IMR-90 (cell line): ENCODE measurements at regions not wholly inside any gene's neighbourhood (a gene's known extent, or its start where the extent isn't known, plus 50 kb on each side); places are given as distances from the start of the nearest gene placed in this dataset.

Source experiments
- ATAC-seq: fragments of 200-7000 bp; cut with Tn5 transposase; 2 replicates; pipeline ENCODE4 v1.9.1; 2020; ENCODE audit warnings: low read depth, mild to moderate bottlenecking, moderate library complexity
- BruUV-seq: library from RNA; stranded (reverse); fragments of 400-500 nt; replicated peaks from 2 replicates; lab custom pipeline; 2021; lab: Mats Ljungman, UMichigan
- CTCF ChIA-PET: fragments of 300-600 bp; formaldehyde crosslinking; extraction: SDS; loops from one replicate; lab custom pipeline; 2021; ENCODE audit warnings: antibody characterized with exemption; lab: Yijun Ruan, JAX
- POLR2A ChIA-PET: fragments of 300-600 bp; sonication (Branson Sonifier 250); formaldehyde crosslinking; loops from one replicate; lab custom pipeline; 2022; ENCODE audit warnings: antibody characterized with exemption; ENCODE audit not compliant: unreplicated experiment; lab: Charles Lee
- DNase-seq: peaks from one replicate; pipeline ENCODE4 v3.0.0; 2013
- H2AFZ ChIP-seq: replicated peaks from 2 replicates; pipeline ENCODE3; 2013; ENCODE audit warnings: low read length, mild to moderate bottlenecking; ENCODE audit not compliant: poor library complexity
- H2AK5ac ChIP-seq: 2 replicates; pipeline ENCODE4 v1.6.1; 2013; ENCODE audit warnings: low read depth, low read length, inconsistent platforms
- H2AK9ac ChIP-seq: replicated peaks from 2 replicates; pipeline ENCODE3; 2013; ENCODE audit warnings: mild to moderate bottlenecking, low read depth, low read length, moderate library complexity; ENCODE audit not compliant: poor library complexity
- H2BK120ac ChIP-seq: 2 replicates; pipeline ENCODE4 v1.6.1; 2013; ENCODE audit warnings: low read depth, low read length, inconsistent platforms
- H2BK15ac ChIP-seq: 3 replicates; pipeline ENCODE4 v1.6.1; 2013; ENCODE audit warnings: low read depth, low read length, inconsistent platforms
- H2BK20ac ChIP-seq: 2 replicates; pipeline ENCODE4 v1.6.1; 2013; ENCODE audit warnings: low read depth, mild to moderate bottlenecking, inconsistent platforms, low read length, moderate library complexity
- H2BK5ac ChIP-seq: 2 replicates; pipeline ENCODE4 v1.6.1; 2013; ENCODE audit warnings: mild to moderate bottlenecking, low read depth, low read length, inconsistent platforms; ENCODE audit not compliant: poor library complexity, severe bottlenecking
- H3K14ac ChIP-seq: replicated peaks from 2 replicates; pipeline ENCODE4 v1.6.1; 2013; ENCODE audit warnings: low read depth, low read length, inconsistent platforms
- H3K18ac ChIP-seq: 2 replicates; pipeline ENCODE4 v1.6.1; 2013; ENCODE audit warnings: low read depth, low read length, control low read depth
- H3K23ac ChIP-seq: 2 replicates; pipeline ENCODE4 v1.6.1; 2013; ENCODE audit warnings: low read depth, low read length, inconsistent platforms
- H3K27ac ChIP-seq: 2 replicates; pipeline ENCODE4 v1.5.1; 2013; ENCODE audit warnings: mild to moderate bottlenecking, control low read depth, low read length; ENCODE audit not compliant: insufficient read depth
- H3K27me3 ChIP-seq: 2 replicates; pipeline ENCODE4 v1.6.1; 2013; ENCODE audit warnings: low read length; ENCODE audit not compliant: control insufficient read depth, insufficient read depth
- H3K36me3 ChIP-seq: 2 replicates; pipeline ENCODE4 v1.6.1; 2013; ENCODE audit warnings: low read length, mixed read lengths; ENCODE audit not compliant: control insufficient read depth, insufficient read depth
- H3K4ac ChIP-seq: 2 replicates; pipeline ENCODE4 v1.6.1; 2013; ENCODE audit warnings: low read depth, low read length, inconsistent platforms
- H3K4me1 ChIP-seq: 2 replicates; pipeline ENCODE4 v1.6.1; 2013; ENCODE audit warnings: low read length, mixed read lengths; ENCODE audit not compliant: control insufficient read depth, insufficient read depth
- H3K4me2 ChIP-seq: 2 replicates; pipeline ENCODE4 v1.6.1; 2013; ENCODE audit warnings: low read depth, mild to moderate bottlenecking, control low read depth, low read length, moderate library complexity
- H3K4me3 ChIP-seq: 2 replicates; pipeline ENCODE4 v1.5.1; 2013; ENCODE audit warnings: low read depth, mild to moderate bottlenecking, control low read depth, low read length, moderate library complexity; ENCODE audit not compliant: insufficient read depth
- H3K56ac ChIP-seq: 2 replicates; pipeline ENCODE4 v1.6.1; 2013; ENCODE audit warnings: low read length, inconsistent platforms; ENCODE audit not compliant: insufficient read depth; ENCODE audit errors: extremely low read depth
- H3K79me1 ChIP-seq, 2 experiments: 2 replicates each; pipeline ENCODE4 v1.6.1; 2013; ENCODE audit warnings: low read length in 2 of 2, inconsistent platforms in 1 of 2, low read depth in 1 of 2
- H3K9ac ChIP-seq: 2 replicates; pipeline ENCODE4 v1.6.1; 2013; ENCODE audit warnings: low read depth, low read length, control low read depth
- H3K9me1 ChIP-seq: 2 replicates; pipeline ENCODE4 v1.6.1; 2013; ENCODE audit warnings: low read length, inconsistent platforms; ENCODE audit not compliant: insufficient read depth
- H3K9me3 ChIP-seq: 2 replicates; pipeline ENCODE4 v1.6.1; 2013; ENCODE audit warnings: low read length; ENCODE audit not compliant: control insufficient read depth, insufficient read depth
- H4K20me1 ChIP-seq: 2 replicates; pipeline ENCODE4 v1.6.1; 2013; ENCODE audit warnings: low read length, inconsistent platforms; ENCODE audit not compliant: insufficient read depth
- H4K5ac ChIP-seq: 2 replicates; pipeline ENCODE4 v1.6.1; 2013; ENCODE audit warnings: mild to moderate bottlenecking, low read depth, low read length, control low read depth
- H4K8ac ChIP-seq, 2 experiments: 2 replicates each; pipeline ENCODE4 v1.6.1; 2013; ENCODE audit warnings: low read depth in 2 of 2, low read length in 2 of 2, control low read depth in 1 of 2, inconsistent platforms in 1 of 2
- H4K91ac ChIP-seq: 2 replicates; pipeline ENCODE4 v1.6.1; 2013; ENCODE audit warnings: low read depth, low read length, inconsistent platforms; ENCODE audit not compliant: insufficient read depth
- BHLHE40 ChIP-seq: fragments of 150-350 bp; IDR thresholded peaks from 2 replicates; pipeline ENCODE4 v1.6.1; 2016; ENCODE audit warnings: mild to moderate bottlenecking, low read depth, low read length
- CEBPB ChIP-seq: IDR thresholded peaks from 2 replicates; pipeline ENCODE4 v1.6.1; 2012; ENCODE audit warnings: low read depth, low read length, improper control_type of control experiment
- CHD1 ChIP-seq: IDR thresholded peaks from 2 replicates; pipeline ENCODE4 v1.6.1; 2012; ENCODE audit warnings: low read depth, low read length, improper control_type of control experiment
- CTCF ChIP-seq: conservative IDR thresholded peaks from 2 replicates; pipeline ENCODE4 v1.5.1; 2012; ENCODE audit warnings: mild to moderate bottlenecking, low read depth, low read length, improper control_type of control experiment
- ELK1 ChIP-seq: fragments of 150-350 bp; IDR thresholded peaks from 2 replicates; pipeline ENCODE4 v1.6.1; 2016; ENCODE audit warnings: low read depth, mild to moderate bottlenecking, low read length, moderate library complexity, borderline replicate concordance
- FOS ChIP-seq: fragments of 150-350 bp; IDR thresholded peaks from 2 replicates; pipeline ENCODE4 v1.6.1; 2016; ENCODE audit warnings: low read depth, low read length
- MAFK ChIP-seq: IDR thresholded peaks from 2 replicates; pipeline ENCODE4 v1.6.1; 2012; ENCODE audit warnings: low read depth, low read length, improper control_type of control experiment
- MAZ ChIP-seq: IDR thresholded peaks from 2 replicates; pipeline ENCODE4 v1.6.1; 2012; ENCODE audit warnings: low read depth, mild to moderate bottlenecking, low read length, improper control_type of control experiment, moderate library complexity, borderline replicate concordance
- MXI1 ChIP-seq: IDR thresholded peaks from 2 replicates; pipeline ENCODE4 v1.6.1; 2012; ENCODE audit warnings: low read depth, mild to moderate bottlenecking, low read length, moderate library complexity, borderline replicate concordance
- NFE2L2 ChIP-seq: fragments of 150-350 bp; IDR thresholded peaks from 2 replicates; pipeline ENCODE4 v1.6.1; 2016; ENCODE audit warnings: low read depth, mild to moderate bottlenecking, low read length
- POLR2A ChIP-seq: IDR thresholded peaks from 2 replicates; pipeline ENCODE4 v1.6.1; 2012; ENCODE audit warnings: mild to moderate bottlenecking, low read depth, low read length
- RAD21 ChIP-seq: IDR thresholded peaks from 2 replicates; pipeline ENCODE4 v1.6.1; 2012; ENCODE audit warnings: low read length, improper control_type of control experiment
- RCOR1 ChIP-seq: IDR thresholded peaks from 2 replicates; pipeline ENCODE4 v1.6.1; 2012; ENCODE audit warnings: mild to moderate bottlenecking, low read length, improper control_type of control experiment; ENCODE audit not compliant: insufficient replicate concordance
- RFX5 ChIP-seq: IDR thresholded peaks from 2 replicates; pipeline ENCODE4 v1.8.0; 2012; ENCODE audit warnings: low read depth, mild to moderate bottlenecking, low read length, moderate library complexity
- SMC3 ChIP-seq: fragments of 150-350 bp; IDR thresholded peaks from 2 replicates; pipeline ENCODE4 v1.6.1; 2016; ENCODE audit warnings: low read depth, mild to moderate bottlenecking, antibody characterized with exemption, low read length, moderate library complexity
- USF2 ChIP-seq: fragments of 150-350 bp; IDR thresholded peaks from 2 replicates; pipeline ENCODE4 v1.6.1; 2017; ENCODE audit warnings: mild to moderate bottlenecking, antibody characterized with exemption, low read length, low read depth
- dilution Hi-C: fragments of 300-500 bp; cut with HindIII; formaldehyde crosslinking; loops from one replicate; pipeline ENCODE4 v1.14.3; 2018; ENCODE audit warnings: low sequenced_read_pairs; ENCODE audit not compliant: unreplicated experiment
- in situ Hi-C: fragments of 300-500 bp; cut with MboI; formaldehyde crosslinking; loops from 3 replicates; pipeline ENCODE4 v1.14.3; 2019; ENCODE audit warnings: low sequenced_read_pairs, inconsistent platforms, mixed read lengths
- intact Hi-C: fragments of 100-400 bp; cut with micrococcal nuclease; formaldehyde crosslinking; loops from 2 replicates; pipeline ENCODE4 v1.10.0; 2022

DNA sequence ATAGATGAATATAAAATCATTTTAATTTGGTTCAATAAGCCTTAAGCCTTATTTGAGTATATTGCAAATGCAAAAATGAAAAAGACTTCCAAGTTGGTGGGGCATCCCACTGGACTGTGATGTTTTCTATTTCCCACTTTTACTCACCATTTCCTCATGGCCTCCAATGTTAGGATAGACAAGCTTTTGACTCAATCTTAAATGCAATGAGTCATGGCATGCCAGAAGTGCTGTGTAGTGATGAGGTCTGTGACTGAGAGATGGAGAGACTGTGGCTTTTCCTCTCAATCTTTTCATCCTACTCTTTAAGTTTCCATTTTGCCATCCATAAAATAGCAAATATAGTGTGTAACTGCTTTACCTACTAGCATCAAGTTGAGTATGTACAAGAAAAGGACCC is 1401.2 kb upstream of the CELF4 start:
- H3K9me3 ChIP-seq = no peaks in the 10 kb centered on the region
- intact Hi-C loops = loop anchor here (2.0 kb wide), 1 partner anchor 54 kb away; no protein-coding TSS in a partner anchor
- no peak overlapping the region for H4K5ac ChIP-seq
- CTCF ChIA-PET = no interaction called here
- H4K91ac ChIP-seq = no peak overlapping the region
- no peak overlapping the region for H3K9ac ChIP-seq
- H3K9me1 ChIP-seq = no peaks in the 10 kb centered on the region
- H4K20me1 ChIP-seq = no peaks in the 10 kb centered on the region
- no peak overlapping the region for H2BK120ac ChIP-seq
- no peak overlapping the region for H4K8ac ChIP-seq
- no peak overlapping the region for H3K14ac ChIP-seq
- H3K36me3 ChIP-seq = no peaks in the 10 kb centered on the region
- H2AK5ac ChIP-seq = no peak overlapping the region
- dilution Hi-C loops = no loop called here
- no peak overlapping the region for H3K56ac ChIP-seq
- no peak for DNase-seq
- no peaks in the 10 kb centered on the region for H3K4me1 ChIP-seq
- in situ Hi-C loops = no loop called here
- no peak overlapping the region for H2AK9ac ChIP-seq
- no peak overlapping the region for H3K23ac ChIP-seq
- H2BK5ac ChIP-seq = no peak overlapping the region
- H2AFZ ChIP-seq = no peak overlapping the region
- H2BK20ac ChIP-seq = no peak overlapping the region
- no peak overlapping the region for H3K27ac ChIP-seq
- TF ChIP-seq USF2 = no peak
- TF ChIP-seq NFE2L2 = no peak
- no peak for TF ChIP-seq RCOR1
- no peak for TF ChIP-seq POLR2A
- TF ChIP-seq MAFK = no peak
- no peak for TF ChIP-seq BHLHE40
- no peak for TF ChIP-seq MXI1
- no peak for TF ChIP-seq RFX5
- no peak for TF ChIP-seq CEBPB
- no peak for TF ChIP-seq MAZ
- no peak for TF ChIP-seq CHD1
- no peak for TF ChIP-seq SMC3
- TF ChIP-seq CTCF = no peak
- TF ChIP-seq ELK1 = no peak
- no peak for TF ChIP-seq RAD21
- no peak for TF ChIP-seq FOS
- no peak overlapping the region for H3K18ac ChIP-seq
- no peak overlapping the region for H2BK15ac ChIP-seq
- no peaks in the 10 kb centered on the region for H3K27me3 ChIP-seq
- no peaks in the 10 kb centered on the region for H3K79me1 ChIP-seq
- no TSS peak for BruUV-seq
- no peak overlapping the region for H3K4me3 ChIP-seq
- ATAC-seq = no peak
- no peak overlapping the region for H3K4me2 ChIP-seq
- H3K4ac ChIP-seq = no peak overlapping the region
- POLR2A ChIA-PET = no interaction called here
